Right lobe of liver (tissue), 6 donors: ENCODE measurements at regions not wholly inside any gene's neighbourhood (a gene's known extent, or its start where the extent isn't known, plus 50 kb on each side); places are given as distances from the start of the nearest gene placed in this dataset.

Experiments used
- ATAC-seq, 4 donors: fragments of 200-7000 bp; cut with Tn5 transposase; one replicate each; pipeline ENCODE4 v1.9.1; 2020; ENCODE audit warnings: mild to moderate bottlenecking in 4 of 4, moderate library complexity in 4 of 4
- DNase-seq, 3 donors: peaks; one replicate each; pipeline ENCODE4 v3.0.0-alpha.2; 2020
- H3K27ac ChIP-seq, 3 donors: fragments of 200-600 bp; one replicate each; pipeline ENCODE4 v1.8.0; 2022
- H3K27me3 ChIP-seq, 2 donors: fragments of 200-600 bp; one replicate each; pipeline ENCODE4 v1.8.0; 2022
- H3K36me3 ChIP-seq, 4 donors: fragments of 200-600 bp; sonication (generic) in 1 of 4; one replicate each; pipeline versions ENCODE4 v1.5.1 to v1.8.0; 2017 to 2022; ENCODE audit warnings: control low read depth in 1 of 4
- H3K4me1 ChIP-seq, 4 donors: fragments of 200-600 bp; sonication (generic) in 1 of 4; one replicate each; pipeline versions ENCODE4 v1.5.1 to v1.8.0; 2017 to 2022; ENCODE audit warnings: control low read depth in 1 of 4
- H3K4me3 ChIP-seq, 3 donors: fragments of 200-600 bp; one replicate each; pipeline ENCODE4 v1.8.0; 2022
- H3K9me3 ChIP-seq, 4 donors: fragments of 200-600 bp; sonication (generic) in 1 of 4; one replicate each; pipeline versions ENCODE4 v1.5.1 to v1.8.0; 2017 to 2022; ENCODE audit warnings: control low read depth in 1 of 4
- CTCF ChIP-seq, 4 donors: fragments of 200-600 bp in 3 of 4; fragments of 450-650 bp in 1 of 4; IDR thresholded peaks; one replicate each; pipeline versions ENCODE4 v1.5.1 to v1.8.0; 2016 to 2022; ENCODE audit warnings: antibody characterized with exemption in 4 of 4, mild to moderate bottlenecking in 2 of 4
- POLR2A ChIP-seq: fragments of 450-650 bp; IDR thresholded peaks from one replicate; pipeline ENCODE4 v1.6.1; 2017; ENCODE audit warnings: antibody characterized with exemption, mild to moderate bottlenecking
- WGBS: methylation state at CpG from one replicate; pipeline ENCODE4 v1.1.6; 2018; ENCODE audit warnings: low coverage, low lambda C conversion rate; ENCODE audit not compliant: insufficient coverage; ENCODE audit errors: missing lambda C conversion rate; 5-methylcytosine and 5-hydroxymethylcytosine counted together
- intact Hi-C, 2 donors: fragments of 100-400 bp; cut with DNase I; formaldehyde crosslinking; loops; one replicate each; pipeline versions ENCODE4 v1.11.2 to v1.14.1; 2022
- donor health status: DM: no; HTN: yes; CAD: no.
- donor health status: DM: no; HTN: no; CAD: no.
- donor health status: DM: no; HTN: no; CAD: no.
- donor health status: DM: no; HTN: yes; CAD: no.
- donor health status: DM: no; HTN: yes; CAD: no.

DNA sequence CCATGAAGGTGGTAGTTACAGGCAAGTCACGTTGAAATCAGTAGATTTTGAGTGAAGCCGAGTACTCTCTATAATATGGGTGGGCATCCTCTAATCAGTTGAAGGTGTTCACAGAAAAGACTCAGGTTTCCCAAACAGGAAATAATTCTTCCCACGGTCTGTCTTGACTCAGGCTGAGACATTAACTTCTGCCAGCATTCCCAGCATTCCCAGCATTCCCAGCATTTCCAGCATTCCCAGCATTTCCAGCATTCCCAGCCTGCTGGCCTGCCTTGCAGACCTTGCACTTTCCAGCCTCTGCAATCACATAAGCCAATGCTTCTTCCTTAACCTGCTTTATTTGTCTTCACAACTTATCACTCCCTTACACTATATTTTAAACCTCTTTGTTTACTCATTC lies 542.3 kb upstream of the ROBO2 start:
- 43% methylated on average over 3 of the region's 3 CpGs for WGBS
- TF ChIP-seq POLR2A = no peak
- no peak for TF ChIP-seq CTCF (IDR thresholded peaks at IDR 0.05)
- Histone ChIP-seq H3K4me3 (no peak overlapping the region), H3K4me1 (no peaks in the 10 kb centered on the region), H3K27ac (no peak overlapping the region), H3K9me3 (no peaks in the 10 kb centered on the region), H3K27me3 (no peaks in the 10 kb centered on the region), H3K36me3 (no peaks in the 10 kb centered on the region)
- DNase-seq (no peak), ATAC-seq (no peak)
- intact Hi-C loops = no loop called here

DNA sequence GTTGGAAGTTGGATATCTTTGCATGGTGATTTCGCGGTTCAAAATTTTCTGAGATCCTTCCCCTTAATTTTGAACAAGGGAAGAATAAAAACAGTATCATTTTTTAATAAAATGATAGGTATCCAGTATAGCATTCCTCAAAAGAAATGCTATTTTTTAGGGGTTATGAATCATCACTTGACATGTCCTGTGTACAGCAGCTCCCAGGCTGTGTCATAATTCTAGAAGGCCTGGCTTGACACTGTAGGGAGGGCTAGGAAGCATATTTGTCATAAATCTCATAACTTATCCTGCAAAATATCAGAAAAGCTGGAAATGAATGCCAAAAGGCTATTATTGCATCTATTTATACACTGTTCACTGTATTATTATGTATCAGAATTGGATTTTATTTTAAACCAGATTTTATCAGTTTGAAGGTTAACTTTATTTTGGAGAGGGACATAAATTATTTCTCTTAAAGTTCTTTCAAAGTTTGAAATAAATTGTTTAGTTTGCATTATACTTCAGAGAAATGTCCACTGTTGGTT lies 539.1 kb upstream of the ROBO2 start:
- no peak for DNase-seq
- no peak for ATAC-seq
- Histone ChIP-seq H3K27ac (no peak overlapping the region), H3K4me3 (no peak overlapping the region), H3K4me1 (no peaks in the 10 kb centered on the region), H3K9me3 (no peaks in the 10 kb centered on the region), H3K27me3 (no peaks in the 10 kb centered on the region), H3K36me3 (no peaks in the 10 kb centered on the region)
- WGBS = 69% methylated on average over 2 of the region's 2 CpGs
- no peak for TF ChIP-seq CTCF (IDR thresholded peaks at IDR 0.05)
- no peak for TF ChIP-seq POLR2A
- intact Hi-C loops = no loop called here

DNA sequence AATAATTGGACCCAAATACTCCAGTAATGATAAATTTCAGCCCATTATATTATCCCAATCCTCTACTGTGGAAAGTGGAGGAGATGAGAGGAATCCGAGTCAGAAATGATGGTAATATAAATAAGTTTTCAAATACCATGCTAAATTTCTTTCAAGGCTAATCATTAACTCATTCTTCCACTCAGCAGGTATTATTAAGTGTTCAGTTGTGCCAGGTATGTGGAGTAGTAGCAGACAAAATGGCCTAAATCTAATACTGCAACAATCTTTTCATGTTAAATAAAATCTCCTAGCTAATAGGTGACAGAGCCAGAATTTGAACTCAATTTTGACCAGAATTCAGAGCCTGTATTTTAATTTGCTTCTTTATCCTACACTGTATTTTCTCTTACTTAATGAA lies 538.6 kb upstream of the ROBO2 start:
- Histone ChIP-seq H3K4me3 (no peak overlapping the region), H3K27me3 (no peaks in the 10 kb centered on the region), H3K36me3 (no peaks in the 10 kb centered on the region), H3K4me1 (no peaks in the 10 kb centered on the region), H3K27ac (no peak overlapping the region), H3K9me3 (no peaks in the 10 kb centered on the region)
- 32% methylated on average over 1 of the region's 1 CpG for WGBS
- no peak for ATAC-seq
- intact Hi-C loops = no loop called here
- DNase-seq = no peak
- TF ChIP-seq POLR2A = no peak
- no peak for TF ChIP-seq CTCF (IDR thresholded peaks at IDR 0.05)

GRCh38 chr3:76502076-76502475 lies 537.8 kb upstream of the ROBO2 start:
- DNase-seq = no peak
- Histone ChIP-seq H3K4me3 (no peak overlapping the region), H3K4me1 (no peaks in the 10 kb centered on the region), H3K9me3 (no peaks in the 10 kb centered on the region), H3K36me3 (no peaks in the 10 kb centered on the region), H3K27me3 (no peaks in the 10 kb centered on the region), H3K27ac (no peak overlapping the region)
- ATAC-seq = no peak
- TF ChIP-seq POLR2A (no peak), CTCF (IDR thresholded peaks at IDR 0.05) (no peak)
- intact Hi-C loops = no loop called here

DNA sequence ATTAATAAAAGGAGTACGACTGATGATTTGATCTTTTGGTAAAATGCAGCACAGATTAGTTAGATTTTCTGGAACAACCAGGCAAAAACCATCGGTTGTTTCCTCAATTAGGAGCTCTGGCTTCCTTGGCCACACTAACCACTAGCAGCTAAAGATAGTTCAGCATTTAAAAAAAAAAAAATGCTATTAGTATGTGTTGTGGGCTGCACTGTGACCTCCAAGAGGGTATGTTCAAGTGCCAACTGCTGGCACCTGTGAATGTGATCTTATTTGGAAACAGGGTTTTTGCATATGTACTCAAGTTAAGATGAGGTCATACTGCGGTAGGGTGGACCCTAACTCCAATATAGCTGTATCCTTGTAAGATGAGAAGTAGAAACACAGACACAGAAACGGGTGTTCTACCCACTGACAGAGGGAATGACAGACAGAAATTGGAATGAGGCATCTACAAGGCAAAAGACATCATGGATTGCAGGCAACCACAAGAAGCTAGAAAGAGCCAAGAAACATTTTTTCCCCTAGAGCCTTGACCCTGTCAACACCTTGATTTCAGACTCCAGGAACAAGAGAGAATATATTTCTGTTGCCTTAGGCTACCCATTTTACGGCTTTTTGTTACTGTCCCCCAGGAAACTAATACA lies 534.6 kb upstream of the ROBO2 start:
- no peaks in the 10 kb centered on the region for H3K4me1 ChIP-seq
- H3K27me3 ChIP-seq = no peaks in the 10 kb centered on the region
- TF ChIP-seq POLR2A = no peak
- no peak for TF ChIP-seq CTCF (IDR thresholded peaks at IDR 0.05)
- no peak overlapping the region for H3K4me3 ChIP-seq
- H3K9me3 ChIP-seq = no peaks in the 10 kb centered on the region
- intact Hi-C loops = no loop called here
- no peak overlapping the region for H3K27ac ChIP-seq
- no peak for DNase-seq
- no peaks in the 10 kb centered on the region for H3K36me3 ChIP-seq
- no peak for ATAC-seq
- WGBS = 55% methylated on average over 5 of the region's 5 CpGs
